ENCODE measurements at regions not wholly inside any gene's neighbourhood (a gene's known extent, or its start where the extent isn't known, plus 50 kb on each side); places are given as distances from the start of the nearest gene placed in this dataset.
"Not testable (repeated sequence)": the region's sequence is repeated elsewhere in the genome, so short reads cannot be mapped to it uniquely, and the experiment has no call there.

- Histone ChIP-seq H3K9ac (ENCODE audit: low read depth in 1 of 2, low read length in 2 of 2) (no peak overlapping the region), H3K4me1 (ENCODE audit: control insufficient read depth in 4 of 4, insufficient read depth in 4 of 4, low read length in 3 of 4) (no peaks in the 10 kb centered on the region), H3K36me3 (ENCODE audit: control insufficient read depth in 4 of 4, insufficient read depth in 3 of 4, low read depth in 1 of 4, low read length in 3 of 4) (no peaks in the 10 kb centered on the region), H3K9me3 (ENCODE audit: control insufficient read depth in 4 of 4, low read length in 3 of 4) (no peaks in the 10 kb centered on the region), H3K4me3 (ENCODE audit: low read depth in 1 of 3, low read length in 3 of 3) (no peak overlapping the region), H3K27me3 (ENCODE audit: control insufficient read depth in 4 of 4, insufficient read depth in 4 of 4, low read length in 3 of 4) (no peaks in the 10 kb centered on the region), H3K27ac (ENCODE audit: low read depth in 1 of 2, low read length in 2 of 2) (no peak overlapping the region)
- DNase-seq (ENCODE audit: low spot score): no peak
- no peak for TF ChIP-seq RAD21 (IDR thresholded peaks at IDR 0.05)
- TF ChIP-seq SP1 (IDR thresholded peaks at IDR 0.05): no peak
- TF ChIP-seq REST (IDR thresholded peaks at IDR 0.05): no peak
- no peak for TF ChIP-seq ATF3 (IDR thresholded peaks at IDR 0.05)
- TF ChIP-seq HNF4A (conservative IDR thresholded peaks at IDR 0.05): no peak
- TF ChIP-seq YY1 (IDR thresholded peaks at IDR 0.05): no peak
- TF ChIP-seq RXRA (IDR thresholded peaks at IDR 0.05): no peak
- no peak for TF ChIP-seq GABPA (IDR thresholded peaks at IDR 0.05 in 1 of 2, conservative IDR thresholded peaks at IDR 0.05 in 1 of 2)
- no peak for TF ChIP-seq NR2F2 (IDR thresholded peaks at IDR 0.05)
- no peak for TF ChIP-seq FOXA2 (IDR thresholded peaks at IDR 0.05)
- no peak for TF ChIP-seq EGR1 (IDR thresholded peaks at IDR 0.05; ENCODE audit: low read depth in 2 of 2)
- TF ChIP-seq ZBTB33 (IDR thresholded peaks at IDR 0.05): no peak
- TF ChIP-seq HNF4G (IDR thresholded peaks at IDR 0.05): no peak
- 83% methylated on average over 3 of the region's 3 CpGs for WGBS
These were observed 747.4 kb upstream of the NECTIN3 start for GRCh38 chr3:110324171-110324705.

- no peak overlapping the region for H3K4me3 ChIP-seq (ENCODE audit: low read depth in 1 of 3, low read length in 3 of 3)
- no peak overlapping the region for H3K27ac ChIP-seq (ENCODE audit: low read depth in 1 of 2, low read length in 2 of 2)
- no peak for TF ChIP-seq HNF4A (conservative IDR thresholded peaks at IDR 0.05)
- H3K4me1 ChIP-seq (ENCODE audit: control insufficient read depth in 4 of 4, insufficient read depth in 4 of 4, low read length in 3 of 4): no peaks in the 10 kb centered on the region
- no peak for DNase-seq (ENCODE audit: low spot score)
- no peaks in the 10 kb centered on the region for H3K27me3 ChIP-seq (ENCODE audit: control insufficient read depth in 4 of 4, insufficient read depth in 4 of 4, low read length in 3 of 4)
- no peaks in the 10 kb centered on the region for H3K36me3 ChIP-seq (ENCODE audit: control insufficient read depth in 4 of 4, insufficient read depth in 3 of 4, low read depth in 1 of 4, low read length in 3 of 4)
- H3K9me3 ChIP-seq (ENCODE audit: control insufficient read depth in 4 of 4, low read length in 3 of 4): no peaks in the 10 kb centered on the region
- 97% methylated on average over 2 of the region's 2 CpGs for WGBS
- no peak overlapping the region for H3K9ac ChIP-seq (ENCODE audit: low read depth in 1 of 2, low read length in 2 of 2)
These were observed 743.7 kb upstream of the NECTIN3 start for GRCh38 chr3:110327870-110328269.

- not testable (repeated sequence) for H3K9ac ChIP-seq (ENCODE audit: low read depth in 1 of 2, low read length in 2 of 2); H3K27me3 ChIP-seq (ENCODE audit: control insufficient read depth in 4 of 4, insufficient read depth in 4 of 4, low read length in 3 of 4); H3K9me3 ChIP-seq (ENCODE audit: control insufficient read depth in 4 of 4, low read length in 3 of 4); H3K27ac ChIP-seq (ENCODE audit: low read depth in 1 of 2, low read length in 2 of 2); H3K4me1 ChIP-seq (ENCODE audit: control insufficient read depth in 4 of 4, insufficient read depth in 4 of 4, low read length in 3 of 4); DNase-seq (ENCODE audit: low spot score); H3K4me3 ChIP-seq (ENCODE audit: low read depth in 1 of 3, low read length in 3 of 3); H3K36me3 ChIP-seq (ENCODE audit: control insufficient read depth in 4 of 4, insufficient read depth in 3 of 4, low read depth in 1 of 4, low read length in 3 of 4)
- WGBS: 90% methylated on average over 2 of the region's 2 CpGs
These were observed 740.1 kb upstream of the NECTIN3 start for GRCh38 chr3:110331562-110331961.
